Spleen (tissue), 7 donors: ENCODE measurements at regions not wholly inside any gene's neighbourhood (a gene's known extent, or its start where the extent isn't known, plus 50 kb on each side); places are given as distances from the start of the nearest gene placed in this dataset.

Experiments
- POLR2A ChIP-seq, 3 donors: fragments of 450-650 bp; IDR thresholded peaks; one replicate each; pipeline ENCODE4 v1.5.1; 2017; ENCODE audit warnings: antibody characterized with exemption in 3 of 3, mild to moderate bottlenecking in 1 of 3
- POLR2AphosphoS5 ChIP-seq, 3 donors: sonication (generic); formaldehyde crosslinking; IDR thresholded peaks; one replicate each; pipeline ENCODE4 v1.5.1; 2017; ENCODE audit warnings: antibody characterized with exemption in 3 of 3
- TF ChIP-seq, protein P1 (sequence below), 11 experiments: fragments of 200-600 bp in 7 of 11; fragments of 450-650 bp in 4 of 11; sonication (generic) in 4 of 11; IDR thresholded peaks in 8 of 11; conservative IDR thresholded peaks in 3 of 11; 1 replicate in 7 of 11; 2 replicates in 4 of 11; pipeline versions ENCODE4 v1.4.0 to v1.8.0; 2016 to 2021; ENCODE audit warnings: antibody characterized with exemption in 11 of 11, inconsistent platforms in 4 of 11, mild to moderate bottlenecking in 1 of 11
- donor health status: DM: no; HTN: no; CAD: no; lungs with moderate emphysema.
- donor health status: DM: no; HTN: no; CAD: no.
- donor health status: DM: no; HTN: no; CAD: no.

DNA sequence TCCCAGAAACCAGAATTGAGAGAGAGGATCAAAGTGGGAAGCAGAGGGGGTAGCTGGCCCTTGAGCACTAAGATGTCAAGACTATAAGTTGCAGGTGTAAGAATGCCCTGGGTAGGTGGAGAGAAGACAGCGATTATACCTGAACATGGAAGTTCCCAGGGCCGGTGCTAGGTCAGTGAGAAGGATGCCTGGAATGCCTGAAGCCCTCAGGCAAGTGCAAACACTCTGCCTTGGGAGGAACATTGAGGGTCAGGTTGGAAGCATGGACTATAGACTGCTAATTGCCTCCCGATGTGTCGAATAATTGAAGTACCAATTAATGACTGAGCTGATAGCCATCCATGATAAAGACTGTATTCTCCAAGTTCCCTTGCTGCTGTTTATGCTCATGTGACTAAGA is 185.5 kb downstream of the DMRT2 start:
- TF ChIP-seq, protein P1, sequence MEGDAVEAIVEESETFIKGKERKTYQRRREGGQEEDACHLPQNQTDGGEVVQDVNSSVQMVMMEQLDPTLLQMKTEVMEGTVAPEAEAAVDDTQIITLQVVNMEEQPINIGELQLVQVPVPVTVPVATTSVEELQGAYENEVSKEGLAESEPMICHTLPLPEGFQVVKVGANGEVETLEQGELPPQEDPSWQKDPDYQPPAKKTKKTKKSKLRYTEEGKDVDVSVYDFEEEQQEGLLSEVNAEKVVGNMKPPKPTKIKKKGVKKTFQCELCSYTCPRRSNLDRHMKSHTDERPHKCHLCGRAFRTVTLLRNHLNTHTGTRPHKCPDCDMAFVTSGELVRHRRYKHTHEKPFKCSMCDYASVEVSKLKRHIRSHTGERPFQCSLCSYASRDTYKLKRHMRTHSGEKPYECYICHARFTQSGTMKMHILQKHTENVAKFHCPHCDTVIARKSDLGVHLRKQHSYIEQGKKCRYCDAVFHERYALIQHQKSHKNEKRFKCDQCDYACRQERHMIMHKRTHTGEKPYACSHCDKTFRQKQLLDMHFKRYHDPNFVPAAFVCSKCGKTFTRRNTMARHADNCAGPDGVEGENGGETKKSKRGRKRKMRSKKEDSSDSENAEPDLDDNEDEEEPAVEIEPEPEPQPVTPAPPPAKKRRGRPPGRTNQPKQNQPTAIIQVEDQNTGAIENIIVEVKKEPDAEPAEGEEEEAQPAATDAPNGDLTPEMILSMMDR (IDR thresholded peaks at IDR 0.05 in 8 of 11, conservative IDR thresholded peaks at IDR 0.05 in 3 of 11) = no peak
- no peak for TF ChIP-seq POLR2AphosphoS5 (IDR thresholded peaks at IDR 0.05)
- TF ChIP-seq POLR2A (IDR thresholded peaks at IDR 0.05) = no peak
